GM23248 (cell line): ENCODE measurements at regions not wholly inside any gene's neighbourhood (a gene's known extent, or its start where the extent isn't known, plus 50 kb on each side); places are given as distances from the start of the nearest gene placed in this dataset.

Source experiments
- DNase-seq: peaks from one replicate; pipeline ENCODE4 v3.0.0-alpha.2; 2015
- H2AFZ ChIP-seq: fragments of 200-600 bp; sonication (generic); 2 replicates; pipeline ENCODE4 v1.6.1; 2016; ENCODE audit warnings: antibody characterized with exemption
- H3F3A ChIP-seq: fragments of 200-600 bp; sonication (generic); 2 replicates; pipeline ENCODE4 v1.6.1; 2016; ENCODE audit warnings: mild to moderate bottlenecking, antibody characterized with exemption, mixed run types; ENCODE audit not compliant: insufficient read depth
- H3K27ac ChIP-seq: fragments of 200-600 bp; sonication (generic); 2 replicates; pipeline ENCODE4 v1.5.1; 2016; ENCODE audit warnings: mild to moderate bottlenecking
- H3K27me3 ChIP-seq: fragments of 200-600 bp; sonication (generic); replicated peaks from 2 replicates; pipeline ENCODE4 v1.6.1; 2016; ENCODE audit warnings: mild to moderate bottlenecking; ENCODE audit not compliant: insufficient read depth
- H3K36me3 ChIP-seq: fragments of 200-600 bp; sonication (generic); 2 replicates; pipeline ENCODE4 v1.6.1; 2016; ENCODE audit warnings: low read depth, mild to moderate bottlenecking
- H3K4me1 ChIP-seq: fragments of 200-600 bp; sonication (generic); 2 replicates; pipeline ENCODE4 v1.6.1; 2016; ENCODE audit warnings: mild to moderate bottlenecking; ENCODE audit not compliant: insufficient read depth
- H3K4me2 ChIP-seq: fragments of 200-600 bp; sonication (generic); one replicate; pipeline ENCODE4 v1.6.1; 2016; ENCODE audit warnings: mild to moderate bottlenecking; ENCODE audit not compliant: unreplicated experiment
- H3K4me3 ChIP-seq: fragments of 200-600 bp; sonication (generic); 2 replicates; pipeline ENCODE4 v1.5.1; 2016; ENCODE audit warnings: mild to moderate bottlenecking
- H3K79me2 ChIP-seq: fragments of 200-600 bp; sonication (generic); 2 replicates; pipeline ENCODE4 v1.6.1; 2016; ENCODE audit warnings: mild to moderate bottlenecking; ENCODE audit not compliant: insufficient read depth
- H3K9ac ChIP-seq: fragments of 200-600 bp; sonication (generic); 2 replicates; pipeline ENCODE4 v1.6.1; 2016; ENCODE audit warnings: mild to moderate bottlenecking
- H3K9me2 ChIP-seq: fragments of 200-600 bp; sonication (generic); 2 replicates; pipeline ENCODE4 v1.6.1; 2016; ENCODE audit warnings: mixed run types, mild to moderate bottlenecking, moderate library complexity; ENCODE audit not compliant: insufficient read depth
- H3K9me3 ChIP-seq: fragments of 200-600 bp; sonication (generic); one replicate; pipeline ENCODE4 v1.6.1; 2017; ENCODE audit warnings: low read depth
- H4K20me1 ChIP-seq: fragments of 200-600 bp; sonication (generic); 2 replicates; pipeline ENCODE4 v1.6.0; 2016; ENCODE audit not compliant: insufficient read depth
- EZH2 ChIP-seq: fragments of 200-600 bp; sonication (generic); IDR thresholded peaks from 2 replicates; pipeline ENCODE4 v1.6.1; 2018; ENCODE audit warnings: antibody characterized with exemption, mild to moderate bottlenecking; ENCODE audit not compliant: insufficient read depth, poor library complexity, severe bottlenecking
- EZH2phosphoT487 ChIP-seq: fragments of 200-600 bp; sonication (generic); IDR thresholded peaks from 2 replicates; pipeline ENCODE4 v1.6.1; 2018; ENCODE audit warnings: antibody characterized with exemption, moderate library complexity, mild to moderate bottlenecking, low read depth; ENCODE audit not compliant: insufficient read depth
- WGBS, 2 experiments: methylation state at CpG; one replicate each; pipeline ENCODE4 v1.1.6; 2015 to 2017; ENCODE audit warnings: low lambda C conversion rate in 2 of 2, low coverage in 1 of 2; ENCODE audit errors: missing lambda C conversion rate in 2 of 2; 5-methylcytosine and 5-hydroxymethylcytosine counted together
- in situ Hi-C: fragments of 300-500 bp; cut with MboI; formaldehyde crosslinking; loops from 2 replicates; pipeline ENCODE4 v1.15.0; 2020

DNA sequence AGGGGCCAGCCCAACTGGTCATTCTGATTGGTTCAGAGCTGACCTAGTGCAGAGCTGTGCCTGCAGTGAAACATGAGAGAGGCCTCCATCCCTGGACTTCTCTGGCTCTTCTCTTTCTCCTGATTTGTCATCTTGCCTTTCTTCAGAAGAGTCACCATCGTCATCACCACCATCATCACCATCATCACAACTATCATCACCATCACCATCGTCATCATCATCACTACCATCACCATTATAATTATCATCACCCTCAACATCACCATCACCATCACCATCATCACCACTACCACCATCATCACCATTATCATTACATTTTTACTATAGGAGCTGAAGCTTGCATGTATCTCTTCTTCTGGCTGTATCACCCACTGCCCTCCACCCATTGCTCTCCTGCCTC lies 94.5 kb upstream of the FAM20A start:
- Histone ChIP-seq H3K9ac (no peak overlapping the region), H3K4me3 (no peak overlapping the region), H3K9me2 (no peaks in the 10 kb centered on the region), H3K27ac (0 out of 2 replicates have a peak overlapping the region, but pooled peaks have one; percentile 5), H3F3A (peaks cover 28% of the 10 kb centered on the region; the same call in 1 of the 2 replicates), H3K36me3 (no peaks in the 10 kb centered on the region), H3K79me2 (no peaks in the 10 kb centered on the region), H4K20me1 (no peaks in the 10 kb centered on the region), H3K4me2 (peak overlapping the region; percentile 15), H2AFZ (no peak overlapping the region), H3K27me3 (no peaks in the 10 kb centered on the region), H3K9me3 (no peaks in the 10 kb centered on the region), H3K4me1 (peaks cover 34% of the 10 kb centered on the region)
- WGBS, 2 experiments: 73 to 76% methylated on average over 2 of the region's 2 CpGs
- in situ Hi-C loops: no loop called here
- TF ChIP-seq EZH2phosphoT487: no peak
- no peak for TF ChIP-seq EZH2
- DNase-seq: no peak

- TF ChIP-seq EZH2 (no peak), EZH2phosphoT487 (no peak)
- peak; percentile 29 for DNase-seq
Measured at GRCh38 chr17:68694791-68695485, 93.8 kb upstream of the FAM20A start.

DNA sequence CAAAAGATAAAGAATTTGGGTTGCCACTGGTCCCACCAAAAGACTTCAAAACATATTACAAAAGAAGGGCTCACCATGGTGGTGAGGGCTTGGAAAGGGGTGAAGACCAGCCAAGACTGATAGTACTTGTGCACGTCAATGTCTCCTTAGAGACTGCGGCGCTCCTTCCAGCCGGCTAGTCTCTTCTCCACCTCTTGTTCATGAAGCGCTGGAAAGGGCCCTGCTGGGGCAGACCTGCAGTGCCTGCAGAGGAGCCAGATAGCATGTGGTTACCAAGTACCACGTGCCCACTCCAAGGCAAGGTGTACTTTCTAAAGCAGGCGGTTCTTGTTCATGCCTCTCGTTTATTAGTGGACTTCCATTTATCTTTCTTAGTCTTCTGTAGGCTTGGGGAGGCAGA lies 92.7 kb upstream of the FAM20A start:
- TF ChIP-seq EZH2: no peak
- TF ChIP-seq EZH2phosphoT487: no peak
- no peaks in the 10 kb centered on the region for H3K9me3 ChIP-seq
- peaks cover 26% of the 10 kb centered on the region; the same call in 1 of the 2 replicates for H3F3A ChIP-seq
- no peak overlapping the region for H3K27ac ChIP-seq
- H3K4me2 ChIP-seq: no peak overlapping the region
- WGBS, 2 experiments: 85 to 89% methylated on average over 8 of the region's 8 CpGs
- no peaks in the 10 kb centered on the region for H3K36me3 ChIP-seq
- no peak overlapping the region for H2AFZ ChIP-seq
- no peak overlapping the region for H3K9ac ChIP-seq
- peaks cover 33% of the 10 kb centered on the region for H3K4me1 ChIP-seq
- in situ Hi-C loops: no loop called here
- no peaks in the 10 kb centered on the region for H4K20me1 ChIP-seq
- H3K27me3 ChIP-seq: no peaks in the 10 kb centered on the region
- DNase-seq: no peak
- H3K4me3 ChIP-seq: no peak overlapping the region
- H3K9me2 ChIP-seq: no peaks in the 10 kb centered on the region
- no peaks in the 10 kb centered on the region for H3K79me2 ChIP-seq

More at GRCh38 chr17:68694791-68695485, 93.8 kb upstream of the FAM20A start:
- no peak overlapping the region for H3K9ac ChIP-seq
- H3K4me2 ChIP-seq: peak overlapping the region; percentile 15
- in situ Hi-C loops: no loop called here
- H4K20me1 ChIP-seq: no peaks in the 10 kb centered on the region
- 64% methylated on average over 6 of the region's 6 CpGs for WGBS, 2 experiments
- no peaks in the 10 kb centered on the region for H3K27me3 ChIP-seq
- no peaks in the 10 kb centered on the region for H3K9me3 ChIP-seq
- peaks cover 34% of the 10 kb centered on the region for H3K4me1 ChIP-seq
- no peak overlapping the region for H3K4me3 ChIP-seq
- no peaks in the 10 kb centered on the region for H3K36me3 ChIP-seq
- no peak overlapping the region for H2AFZ ChIP-seq
- no peaks in the 10 kb centered on the region for H3K79me2 ChIP-seq
- H3K27ac ChIP-seq: peak overlapping the region; percentile 5; the same call in 1 of the 2 replicates
- peaks cover 26% of the 10 kb centered on the region; the same call in 1 of the 2 replicates for H3F3A ChIP-seq
- no peaks in the 10 kb centered on the region for H3K9me2 ChIP-seq

DNA sequence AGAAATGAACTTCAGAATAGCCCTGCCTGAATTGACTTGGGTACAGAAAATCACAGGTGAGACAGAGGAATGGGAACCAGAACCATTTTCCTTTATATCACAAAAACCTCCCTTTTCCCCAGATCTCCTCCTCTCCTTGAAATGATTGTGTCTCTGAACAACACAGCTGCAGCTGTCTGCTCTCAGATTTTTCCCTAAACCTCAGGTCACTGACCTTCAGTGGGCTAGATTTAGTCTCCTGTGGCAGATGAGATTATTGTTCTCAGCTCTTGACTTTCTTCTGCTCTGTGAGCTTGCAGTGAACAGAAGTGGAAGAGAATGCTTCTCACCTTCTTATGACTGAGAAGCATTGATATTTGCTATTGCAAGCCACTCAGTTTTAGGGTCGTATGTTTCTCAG lies 92.3 kb upstream of the FAM20A start:
- in situ Hi-C loops: no loop called here
- Histone ChIP-seq H3K9me2 (no peaks in the 10 kb centered on the region), H4K20me1 (no peaks in the 10 kb centered on the region), H3F3A (peaks cover 21% of the 10 kb centered on the region; the same call in 1 of the 2 replicates), H3K79me2 (no peaks in the 10 kb centered on the region), H3K9me3 (no peaks in the 10 kb centered on the region), H3K4me1 (peaks cover 29% of the 10 kb centered on the region), H2AFZ (no peak overlapping the region), H3K9ac (no peak overlapping the region), H3K27ac (no peak overlapping the region), H3K4me2 (no peak overlapping the region), H3K27me3 (no peaks in the 10 kb centered on the region), H3K4me3 (no peak overlapping the region), H3K36me3 (no peaks in the 10 kb centered on the region)
- DNase-seq: no peak
- 56 to 60% methylated on average over 1 of the region's 1 CpG for WGBS, 2 experiments
- no peak for TF ChIP-seq EZH2phosphoT487
- no peak for TF ChIP-seq EZH2
